Testis (tissue), 2 donors: ENCODE measurements at regions not wholly inside any gene's neighbourhood (a gene's known extent, or its start where the extent isn't known, plus 50 kb on each side); places are given as distances from the start of the nearest gene placed in this dataset.

Experiments used
- DNase-seq: peaks from one replicate; pipeline ENCODE4 v3.0.0-alpha.2; 2019
- H3K27ac ChIP-seq, 2 donors: fragments of 200-600 bp; sonication (generic); one replicate each; pipeline ENCODE4 v1.5.1; 2019
- H3K27me3 ChIP-seq: fragments of 200-600 bp; sonication (generic); one replicate; pipeline ENCODE4 v1.5.1; 2019
- H3K36me3 ChIP-seq: fragments of 200-600 bp; sonication (generic); one replicate; pipeline ENCODE4 v1.5.1; 2017; ENCODE audit warnings: low read depth; ENCODE audit errors: missing control alignments
- H3K4me1 ChIP-seq: fragments of 200-600 bp; sonication (generic); one replicate; pipeline ENCODE4 v1.5.1; 2019
- H3K4me3 ChIP-seq, 2 donors: fragments of 200-600 bp; sonication (generic); one replicate each; pipeline ENCODE4 v1.5.1; 2017 to 2019
- H3K9me3 ChIP-seq: fragments of 200-600 bp; sonication (generic); one replicate; pipeline ENCODE4 v1.5.1; 2017
- CTCF ChIP-seq, 3 experiments: fragments of 450-650 bp in 2 of 3; fragments of 200-600 bp in 1 of 3; sonication (generic) in 1 of 3; IDR thresholded peaks; one replicate each; pipeline ENCODE4 v1.5.1; 2016 to 2019; ENCODE audit warnings: antibody characterized with exemption in 3 of 3, mild to moderate bottlenecking in 2 of 3, moderate library complexity in 1 of 3
- POLR2A ChIP-seq: fragments of 450-650 bp; IDR thresholded peaks from one replicate; pipeline ENCODE4 v1.6.1; 2017; ENCODE audit warnings: antibody characterized with exemption, mild to moderate bottlenecking, moderate library complexity
- whole genome bisulfite sequencing, 2 donors: methylation state at CpG; one replicate each; pipeline ENCODE4 v1.1.5; 2018; 5-methylcytosine and 5-hydroxymethylcytosine counted together
- intact Hi-C: fragments of 100-400 bp; cut with DNase I; formaldehyde crosslinking; loops from one replicate; pipeline ENCODE4 v1.15.1; 2023; ENCODE audit warnings: low total_unique reads

- no peaks in the 10 kb centered on the region for H3K36me3 ChIP-seq
- no peaks in the 10 kb centered on the region for H3K27me3 ChIP-seq
- intact Hi-C loops = no loop called here
- TF ChIP-seq CTCF (IDR thresholded peaks at IDR 0.05) = no peak
- no peak for TF ChIP-seq POLR2A
- no peak for DNase-seq
- no peak overlapping the region for H3K4me3 ChIP-seq
- H3K9me3 ChIP-seq = no peaks in the 10 kb centered on the region
- H3K4me1 ChIP-seq = no peaks in the 10 kb centered on the region
- no peak overlapping the region for H3K27ac ChIP-seq
- WGBS, 2 donors = 76 to 86% methylated on average over 5 of the region's 5 CpGs
These were observed 899.2 kb upstream of the WWC1 start for GRCh38 chr5:167392240-167392639.

GRCh38 chr5:167393358-167393757 lies 898.1 kb upstream of the WWC1 start:
- Histone ChIP-seq H3K4me3 (no peak overlapping the region), H3K27ac (no peak overlapping the region), H3K27me3 (no peaks in the 10 kb centered on the region), H3K9me3 (no peaks in the 10 kb centered on the region), H3K36me3 (no peaks in the 10 kb centered on the region), H3K4me1 (no peaks in the 10 kb centered on the region)
- TF ChIP-seq POLR2A (no peak), CTCF (IDR thresholded peaks at IDR 0.05) (no peak)
- no peak for DNase-seq
- intact Hi-C loops = no loop called here

- no peak for TF ChIP-seq POLR2A
- TF ChIP-seq CTCF (IDR thresholded peaks at IDR 0.05) = no peak
- intact Hi-C loops = no loop called here
- Histone ChIP-seq H3K36me3 (no peaks in the 10 kb centered on the region), H3K4me3 (no peak overlapping the region), H3K27me3 (no peaks in the 10 kb centered on the region), H3K9me3 (no peaks in the 10 kb centered on the region), H3K27ac (no peak overlapping the region), H3K4me1 (no peaks in the 10 kb centered on the region)
- no peak for DNase-seq
- WGBS, 2 donors = 75 to 85% methylated on average over 2 of the region's 2 CpGs
These were observed 888.8 kb upstream of the WWC1 start for GRCh38 chr5:167402671-167403070.

GRCh38 chr5:167406513-167406912 lies 884.9 kb upstream of the WWC1 start:
- no peaks in the 10 kb centered on the region for H3K27me3 ChIP-seq
- H3K4me1 ChIP-seq = no peaks in the 10 kb centered on the region
- H3K9me3 ChIP-seq = no peaks in the 10 kb centered on the region
- H3K27ac ChIP-seq = no peak overlapping the region
- intact Hi-C loops = no loop called here
- no peak overlapping the region for H3K4me3 ChIP-seq
- H3K36me3 ChIP-seq = no peaks in the 10 kb centered on the region
- TF ChIP-seq POLR2A (no peak), CTCF (IDR thresholded peaks at IDR 0.05) (no peak)
- no peak for DNase-seq

DNA sequence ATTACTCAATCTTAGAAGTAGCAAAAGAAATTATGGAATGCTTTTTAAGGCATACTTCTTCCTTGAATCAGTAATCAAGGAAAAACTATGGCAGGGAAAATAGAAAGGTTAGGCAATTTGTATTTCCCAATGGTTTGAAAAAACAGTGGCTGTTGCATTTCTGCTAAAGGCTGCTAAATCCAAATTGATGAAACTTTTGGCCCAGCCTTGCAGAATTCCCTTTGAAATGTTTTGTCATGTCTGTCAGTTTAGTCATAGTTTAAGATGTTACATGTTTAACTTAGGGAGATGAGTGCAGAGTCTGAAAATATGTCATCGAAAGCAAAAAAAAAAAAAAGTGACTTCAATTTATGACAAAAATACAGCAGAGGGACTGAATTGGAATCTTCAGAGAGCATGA lies 878.9 kb upstream of the WWC1 start:
- no peaks in the 10 kb centered on the region for H3K36me3 ChIP-seq
- H3K4me1 ChIP-seq = no peaks in the 10 kb centered on the region
- no peaks in the 10 kb centered on the region for H3K27me3 ChIP-seq
- no peak for DNase-seq
- intact Hi-C loops = no loop called here
- H3K4me3 ChIP-seq = no peak overlapping the region
- 94 to 96% methylated on average over 1 of the region's 1 CpG for WGBS, 2 donors
- no peaks in the 10 kb centered on the region for H3K9me3 ChIP-seq
- no peak overlapping the region for H3K27ac ChIP-seq
- TF ChIP-seq POLR2A = no peak
- TF ChIP-seq CTCF (IDR thresholded peaks at IDR 0.05) = no peak
